GM12864 (cell line): ENCODE measurements at regions not wholly inside any gene's neighbourhood (a gene's known extent, or its start where the extent isn't known, plus 50 kb on each side); places are given as distances from the start of the nearest gene placed in this dataset.

ENCODE experiments used
- DNase-seq: peaks from one replicate; pipeline ENCODE4 v3.0.0-alpha.2; 2011; ENCODE audit warnings: low read depth
- H3K4me3 ChIP-seq: 2 replicates; pipeline ENCODE4 v1.5.1; 2011; ENCODE audit warnings: mild to moderate bottlenecking, low read depth, low read length, control low read depth
- CTCF ChIP-seq: IDR thresholded peaks from 2 replicates; pipeline ENCODE4 v1.5.1; 2011; ENCODE audit warnings: low read depth, mild to moderate bottlenecking, moderate library complexity, low read length, control low read depth, inconsistent platforms; ENCODE audit errors: missing control alignments

GRCh38 chr14:82549306-82549990, 1015.8 kb upstream of the SEL1L start:
- DNase-seq, result no peak
- no peak for TF ChIP-seq CTCF
- H3K4me3 ChIP-seq, result no peak overlapping the region

- H3K4me3 ChIP-seq, result no peak overlapping the region
- TF ChIP-seq CTCF, result no peak
- DNase-seq, result no peak
Measured at GRCh38 chr14:82562881-82563280, 1029.2 kb upstream of the SEL1L start.

GRCh38 chr14:82565825-82566224, 1032.2 kb upstream of the SEL1L start:
- H3K4me3 ChIP-seq, result no peak overlapping the region
- DNase-seq, result no peak
- no peak for TF ChIP-seq CTCF

- no peak for TF ChIP-seq CTCF
Measured at GRCh38 chr14:82587226-82587625, 1053.6 kb upstream of the SEL1L start.

GRCh38 chr14:82595466-82595865, 1061.8 kb upstream of the SEL1L start:
- no peak for TF ChIP-seq CTCF
- DNase-seq, result no peak
- no peak overlapping the region for H3K4me3 ChIP-seq

More at GRCh38 chr14:82587226-82587625, 1053.6 kb upstream of the SEL1L start:
- no peak overlapping the region for H3K4me3 ChIP-seq
- DNase-seq, result no peak

- no peak overlapping the region for H3K4me3 ChIP-seq
- no peak for TF ChIP-seq CTCF
- no peak for DNase-seq
Measured at GRCh38 chr14:82602794-82603193, 1069.1 kb upstream of the SEL1L start.

GRCh38 chr14:82604819-82605218, 1071.2 kb upstream of the SEL1L start:
- no peak for TF ChIP-seq CTCF
- no peak overlapping the region for H3K4me3 ChIP-seq
- no peak for DNase-seq
